HPDE6-E6E7 (cell line): ENCODE measurements at regions not wholly inside any gene's neighbourhood (a gene's known extent, or its start where the extent isn't known, plus 50 kb on each side); places are given as distances from the start of the nearest gene placed in this dataset.
A peak's percentile ranks its signal among the peaks of the same experiment; 100 is the strongest.

ENCODE experiments used
- DNase-seq: peaks from one replicate; pipeline ENCODE4 v3.0.0; 2011; ENCODE audit warnings: missing footprints; ENCODE audit errors: extremely low spot score

GRCh38 chr14:26395726-26396125, 202.1 kb downstream of the NOVA1 start:
- no peak for DNase-seq

GRCh38 chr14:26394150-26394810, 203.6 kb downstream of the NOVA1 start:
- DNase-seq: peak; percentile 13

GRCh38 chr14:26392498-26392897, 205.3 kb downstream of the NOVA1 start:
- no peak for DNase-seq

- no peak for DNase-seq
Observed at GRCh38 chr14:26389646-26390508, 208.0 kb downstream of the NOVA1 start.

- no peak for DNase-seq
Observed at GRCh38 chr14:26385310-26385709, 212.5 kb downstream of the NOVA1 start.

- DNase-seq: no peak
Observed at GRCh38 chr14:26382901-26383685, 214.7 kb downstream of the NOVA1 start.

GRCh38 chr14:26381405-26381804, 216.4 kb downstream of the NOVA1 start:
- no peak for DNase-seq

- no peak for DNase-seq
Observed at GRCh38 chr14:26380637-26381036, 217.2 kb downstream of the NOVA1 start.

GRCh38 chr14:26379951-26380350, 217.9 kb downstream of the NOVA1 start:
- DNase-seq: no peak

GRCh38 chr14:26377150-26377549, 220.7 kb downstream of the NOVA1 start:
- DNase-seq: no peak

- no peak for DNase-seq
Observed at GRCh38 chr14:26370115-26370514, 227.7 kb downstream of the NOVA1 start.

GRCh38 chr14:26363689-26364088, 234.1 kb downstream of the NOVA1 start:
- no peak for DNase-seq

- no peak for DNase-seq
Observed at GRCh38 chr14:26344596-26344995, 253.2 kb downstream of the NOVA1 start.

GRCh38 chr14:26339381-26339780, 258.5 kb downstream of the NOVA1 start:
- DNase-seq: no peak

- no peak for DNase-seq
Observed at GRCh38 chr14:26338231-26338630, 259.6 kb downstream of the NOVA1 start.

- no peak for DNase-seq
Observed at GRCh38 chr14:26334288-26334687, 263.5 kb downstream of the NOVA1 start.

- DNase-seq: no peak
Observed at GRCh38 chr14:26332966-26333365, 264.9 kb downstream of the NOVA1 start.

- DNase-seq: no peak
Observed at GRCh38 chr14:26330982-26331381, 266.9 kb downstream of the NOVA1 start.

- no peak for DNase-seq
Observed at GRCh38 chr14:26328791-26329190, 269.0 kb downstream of the NOVA1 start.

GRCh38 chr14:26323869-26324268, 274.0 kb downstream of the NOVA1 start:
- no peak for DNase-seq

GRCh38 chr14:26320886-26321285, 276.9 kb downstream of the NOVA1 start:
- DNase-seq: no peak

GRCh38 chr14:26319139-26319864, 278.5 kb downstream of the NOVA1 start:
- DNase-seq: no peak
